ENCODE measurements at regions not wholly inside any gene's neighbourhood (a gene's known extent, or its start where the extent isn't known, plus 50 kb on each side); places are given as distances from the start of the nearest gene placed in this dataset.

DNA sequence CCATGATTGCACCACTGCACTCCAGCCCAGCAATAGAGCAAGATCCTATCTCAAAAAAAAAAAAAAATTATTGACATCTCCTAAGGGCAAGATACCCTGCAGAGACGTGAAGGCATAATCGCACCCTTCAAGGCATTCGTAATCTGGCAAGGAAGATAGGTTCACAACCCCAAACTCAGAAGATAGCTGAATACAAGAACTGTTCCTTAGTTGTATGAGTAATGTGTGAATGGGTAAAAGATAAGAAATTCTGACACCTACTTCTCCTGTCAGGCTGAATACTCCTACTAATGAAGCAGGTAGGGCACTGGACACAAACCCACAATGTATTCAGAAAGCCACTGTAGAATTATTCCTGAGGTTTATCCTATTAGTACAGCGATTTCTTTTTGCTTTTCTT is 882.4 kb upstream of the AUTS2 start:
- no peaks in the 10 kb centered on the region for H3K36me3 ChIP-seq (ENCODE audit: low read depth)
- H4K20me1 ChIP-seq (ENCODE audit: insufficient read depth) = no peaks in the 10 kb centered on the region
- in situ Hi-C loops (cut with MboI) = no loop called here
- no peaks in the 10 kb centered on the region for H3K79me2 ChIP-seq (ENCODE audit: insufficient read depth)
- no peaks in the 10 kb centered on the region for H3K9me2 ChIP-seq (ENCODE audit: insufficient read depth)
- H3K9ac ChIP-seq = no peak overlapping the region
- no peaks in the 10 kb centered on the region for H3F3A ChIP-seq (ENCODE audit: insufficient read depth)
- H3K4me2 ChIP-seq (ENCODE audit: unreplicated experiment) = no peak overlapping the region
- H3K9me3 ChIP-seq (ENCODE audit: low read depth) = no peaks in the 10 kb centered on the region
- TF ChIP-seq EZH2phosphoT487 (IDR thresholded peaks at IDR 0.05; ENCODE audit: insufficient read depth, low read depth) = no peak
- no peak for TF ChIP-seq EZH2 (IDR thresholded peaks at IDR 0.05; ENCODE audit: insufficient read depth, poor library complexity, severe bottlenecking)
- DNase-seq = no peak
- no peak overlapping the region for H3K4me3 ChIP-seq
- 29 to 41% methylated on average over 4 of the region's 4 CpGs for WGBS, 2 experiments (ENCODE audit: low coverage in 1 of 2, low lambda C conversion rate in 2 of 2, missing lambda C conversion rate in 2 of 2)
- no peaks in the 10 kb centered on the region for H3K27me3 ChIP-seq (replicated peaks; ENCODE audit: insufficient read depth)
- H3K27ac ChIP-seq = no peak overlapping the region
- no peak overlapping the region for H2AFZ ChIP-seq
- no peaks in the 10 kb centered on the region for H3K4me1 ChIP-seq (ENCODE audit: insufficient read depth)

DNA sequence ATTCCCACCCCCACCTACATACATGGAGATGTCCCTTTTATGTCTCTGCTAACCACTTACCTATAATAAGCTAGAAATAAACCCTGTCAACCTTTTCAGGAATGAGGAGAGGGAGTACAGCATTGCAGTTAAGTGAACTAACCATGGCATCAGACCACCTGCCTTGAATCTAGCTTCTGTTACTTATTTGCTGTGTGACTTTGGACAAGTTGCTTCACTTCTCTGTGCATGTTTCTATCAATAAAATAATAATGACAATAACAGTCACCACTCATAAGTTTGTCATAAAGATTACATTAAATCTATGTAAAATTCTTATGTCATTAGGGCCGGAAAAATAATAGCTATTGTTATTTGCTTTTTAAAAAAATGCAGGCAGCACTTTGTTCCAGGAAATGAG is 881.1 kb upstream of the AUTS2 start:
- no peaks in the 10 kb centered on the region for H4K20me1 ChIP-seq (ENCODE audit: insufficient read depth)
- H3K36me3 ChIP-seq (ENCODE audit: low read depth) = no peaks in the 10 kb centered on the region
- TF ChIP-seq EZH2phosphoT487 (IDR thresholded peaks at IDR 0.05; ENCODE audit: insufficient read depth, low read depth) (no peak), EZH2 (IDR thresholded peaks at IDR 0.05; ENCODE audit: insufficient read depth, poor library complexity, severe bottlenecking) (no peak)
- no peak overlapping the region for H3K4me3 ChIP-seq
- no peak overlapping the region for H2AFZ ChIP-seq
- H3K27ac ChIP-seq = no peak overlapping the region
- 46 to 55% methylated on average over 1 of the region's 1 CpG for WGBS, 2 experiments (ENCODE audit: low coverage in 1 of 2, low lambda C conversion rate in 2 of 2, missing lambda C conversion rate in 2 of 2)
- H3K9me2 ChIP-seq (ENCODE audit: insufficient read depth) = no peaks in the 10 kb centered on the region
- no peaks in the 10 kb centered on the region for H3K9me3 ChIP-seq (ENCODE audit: low read depth)
- H3K4me2 ChIP-seq (ENCODE audit: unreplicated experiment) = no peak overlapping the region
- DNase-seq = no peak
- no peak overlapping the region for H3K9ac ChIP-seq
- no peaks in the 10 kb centered on the region for H3F3A ChIP-seq (ENCODE audit: insufficient read depth)
- no peaks in the 10 kb centered on the region for H3K4me1 ChIP-seq (ENCODE audit: insufficient read depth)
- H3K79me2 ChIP-seq (ENCODE audit: insufficient read depth) = no peaks in the 10 kb centered on the region
- H3K27me3 ChIP-seq (replicated peaks; ENCODE audit: insufficient read depth) = no peaks in the 10 kb centered on the region
- in situ Hi-C loops (cut with MboI) = no loop called here

DNA sequence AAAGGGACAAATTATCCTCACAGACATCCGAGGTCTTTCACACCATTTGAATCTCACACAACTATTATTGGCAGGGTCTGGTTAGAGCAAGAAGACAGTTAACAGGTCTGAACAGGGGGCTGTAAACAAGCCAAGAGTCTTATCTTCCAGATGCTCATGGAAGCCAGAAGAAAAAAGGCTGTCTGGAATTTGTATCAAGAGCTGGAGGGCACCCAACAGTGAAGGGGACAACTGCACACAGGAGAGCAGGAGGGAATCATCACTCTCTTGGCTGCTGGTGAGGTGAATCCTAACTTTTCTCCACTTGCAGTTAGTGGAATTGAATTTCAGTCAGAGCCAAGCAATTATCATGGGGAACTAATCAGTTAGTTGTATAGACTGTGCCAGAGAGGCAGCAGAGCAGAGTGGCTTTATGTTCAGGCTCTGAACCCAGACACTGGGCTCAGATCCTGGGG is 880.2 kb upstream of the AUTS2 start:
- H4K20me1 ChIP-seq (ENCODE audit: insufficient read depth) = no peaks in the 10 kb centered on the region
- H3K27ac ChIP-seq = no peak overlapping the region
- no peak overlapping the region for H3K4me2 ChIP-seq (ENCODE audit: unreplicated experiment)
- no peaks in the 10 kb centered on the region for H3K4me1 ChIP-seq (ENCODE audit: insufficient read depth)
- in situ Hi-C loops (cut with MboI) = no loop called here
- no peak overlapping the region for H3K4me3 ChIP-seq
- no peak overlapping the region for H2AFZ ChIP-seq
- no peaks in the 10 kb centered on the region for H3K27me3 ChIP-seq (replicated peaks; ENCODE audit: insufficient read depth)
- H3F3A ChIP-seq (ENCODE audit: insufficient read depth) = no peaks in the 10 kb centered on the region
- no peak for DNase-seq
- H3K9me2 ChIP-seq (ENCODE audit: insufficient read depth) = no peaks in the 10 kb centered on the region
- 0 to 6% methylated on average over 1 of the region's 1 CpG for WGBS, 2 experiments (ENCODE audit: low coverage in 1 of 2, low lambda C conversion rate in 2 of 2, missing lambda C conversion rate in 2 of 2)
- TF ChIP-seq EZH2phosphoT487 (IDR thresholded peaks at IDR 0.05; ENCODE audit: insufficient read depth, low read depth) = no peak
- no peak for TF ChIP-seq EZH2 (IDR thresholded peaks at IDR 0.05; ENCODE audit: insufficient read depth, poor library complexity, severe bottlenecking)
- H3K9ac ChIP-seq = no peak overlapping the region
- H3K36me3 ChIP-seq (ENCODE audit: low read depth) = no peaks in the 10 kb centered on the region
- H3K9me3 ChIP-seq (ENCODE audit: low read depth) = no peaks in the 10 kb centered on the region
- no peaks in the 10 kb centered on the region for H3K79me2 ChIP-seq (ENCODE audit: insufficient read depth)

DNA sequence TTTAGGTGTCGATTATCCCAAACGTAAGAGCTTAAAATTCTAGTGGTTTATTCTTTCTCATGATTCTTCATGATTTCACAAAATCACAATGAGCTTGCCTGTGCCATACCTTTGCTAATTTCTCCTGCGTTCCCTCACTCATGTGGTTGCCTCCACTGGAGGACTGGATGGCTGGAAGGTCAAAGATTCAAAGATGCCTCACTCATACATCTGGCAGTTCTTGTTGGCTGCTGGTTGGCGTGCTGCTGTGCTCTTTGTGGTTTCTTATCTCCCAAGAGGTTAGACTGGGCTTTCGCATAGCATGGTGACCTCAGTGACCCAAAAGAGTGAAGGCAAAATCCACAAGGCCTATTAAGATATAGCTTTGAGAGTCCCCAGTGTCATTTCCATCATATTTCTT is 877.6 kb upstream of the AUTS2 start:
- Histone ChIP-seq H3K4me3 (no peak overlapping the region), H2AFZ (no peak overlapping the region), H3K27me3 (replicated peaks; ENCODE audit: insufficient read depth) (no peaks in the 10 kb centered on the region), H4K20me1 (ENCODE audit: insufficient read depth) (no peaks in the 10 kb centered on the region), H3K36me3 (ENCODE audit: low read depth) (no peaks in the 10 kb centered on the region), H3F3A (ENCODE audit: insufficient read depth) (no peaks in the 10 kb centered on the region), H3K9me3 (ENCODE audit: low read depth) (no peaks in the 10 kb centered on the region), H3K4me1 (ENCODE audit: insufficient read depth) (no peaks in the 10 kb centered on the region), H3K27ac (no peak overlapping the region), H3K4me2 (ENCODE audit: unreplicated experiment) (no peak overlapping the region), H3K79me2 (ENCODE audit: insufficient read depth) (no peaks in the 10 kb centered on the region), H3K9me2 (ENCODE audit: insufficient read depth) (no peaks in the 10 kb centered on the region), H3K9ac (no peak overlapping the region)
- WGBS, 2 experiments (ENCODE audit: low coverage in 1 of 2, low lambda C conversion rate in 2 of 2, missing lambda C conversion rate in 2 of 2) = 24 to 29% methylated on average over 5 of the region's 5 CpGs
- DNase-seq = no peak
- no peak for TF ChIP-seq EZH2 (IDR thresholded peaks at IDR 0.05; ENCODE audit: insufficient read depth, poor library complexity, severe bottlenecking)
- no peak for TF ChIP-seq EZH2phosphoT487 (IDR thresholded peaks at IDR 0.05; ENCODE audit: insufficient read depth, low read depth)
- in situ Hi-C loops (cut with MboI) = no loop called here

DNA sequence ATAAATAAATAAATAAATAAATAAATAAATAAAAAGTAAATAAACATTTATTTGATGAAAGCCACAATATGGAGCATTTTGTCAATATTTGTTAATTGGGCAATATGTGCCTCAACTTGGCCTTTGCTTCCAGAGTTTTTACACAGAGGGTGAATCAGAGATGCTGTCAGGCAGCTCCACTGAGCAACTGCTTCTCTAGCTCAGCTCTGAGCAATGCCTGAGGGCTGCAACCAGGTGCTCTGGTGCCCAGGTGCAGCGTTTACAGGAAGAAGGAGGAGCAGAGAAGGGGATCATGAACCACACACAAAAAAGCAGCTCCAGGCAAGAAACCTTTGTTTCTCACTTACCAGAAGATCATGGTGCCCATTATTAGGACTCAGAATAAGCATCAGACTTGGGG is 876.2 kb upstream of the AUTS2 start:
- H3K4me2 ChIP-seq (ENCODE audit: unreplicated experiment) = no peak overlapping the region
- no peaks in the 10 kb centered on the region for H3K9me2 ChIP-seq (ENCODE audit: insufficient read depth)
- no peaks in the 10 kb centered on the region for H3F3A ChIP-seq (ENCODE audit: insufficient read depth)
- H3K9me3 ChIP-seq (ENCODE audit: low read depth) = no peaks in the 10 kb centered on the region
- no peak overlapping the region for H3K9ac ChIP-seq
- H3K36me3 ChIP-seq (ENCODE audit: low read depth) = no peaks in the 10 kb centered on the region
- H3K4me3 ChIP-seq = no peak overlapping the region
- H4K20me1 ChIP-seq (ENCODE audit: insufficient read depth) = no peaks in the 10 kb centered on the region
- DNase-seq = no peak
- in situ Hi-C loops (cut with MboI) = no loop called here
- H3K79me2 ChIP-seq (ENCODE audit: insufficient read depth) = no peaks in the 10 kb centered on the region
- no peak overlapping the region for H2AFZ ChIP-seq
- H3K4me1 ChIP-seq (ENCODE audit: insufficient read depth) = no peaks in the 10 kb centered on the region
- TF ChIP-seq EZH2phosphoT487 (IDR thresholded peaks at IDR 0.05; ENCODE audit: insufficient read depth, low read depth) = no peak
- 8 to 37% methylated on average over 1 of the region's 1 CpG for WGBS, 2 experiments (ENCODE audit: low coverage in 1 of 2, low lambda C conversion rate in 2 of 2, missing lambda C conversion rate in 2 of 2)
- H3K27ac ChIP-seq = no peak overlapping the region
- H3K27me3 ChIP-seq (replicated peaks; ENCODE audit: insufficient read depth) = no peaks in the 10 kb centered on the region

Measured in GM23248 (cell line).